Sciatic nerve (tissue), 2 donors: ENCODE measurements at regions not wholly inside any gene's neighbourhood (a gene's known extent, or its start where the extent isn't known, plus 50 kb on each side); places are given as distances from the start of the nearest gene placed in this dataset.
"Not testable (repeated sequence)": the region's sequence is repeated elsewhere in the genome, so short reads cannot be mapped to it uniquely, and the experiment has no call there.

Source experiments
- ATAC-seq: fragments of 200-7000 bp; cut with Tn5 transposase; one replicate; pipeline ENCODE4 v1.9.1; 2020; ENCODE audit warnings: mild to moderate bottlenecking, moderate library complexity
- DNase-seq: peaks from one replicate; pipeline ENCODE4 v3.0.0-alpha.2; 2020; ENCODE audit warnings: low spot score
- intact Hi-C: fragments of 100-400 bp; cut with DNase I; formaldehyde crosslinking; loops from one replicate; pipeline ENCODE4 v1.14.2; 2022
- donor health status: DM: no; HTN: no; CAD: no.
- donor health status: DM: no; HTN: no; CAD: no.

DNA sequence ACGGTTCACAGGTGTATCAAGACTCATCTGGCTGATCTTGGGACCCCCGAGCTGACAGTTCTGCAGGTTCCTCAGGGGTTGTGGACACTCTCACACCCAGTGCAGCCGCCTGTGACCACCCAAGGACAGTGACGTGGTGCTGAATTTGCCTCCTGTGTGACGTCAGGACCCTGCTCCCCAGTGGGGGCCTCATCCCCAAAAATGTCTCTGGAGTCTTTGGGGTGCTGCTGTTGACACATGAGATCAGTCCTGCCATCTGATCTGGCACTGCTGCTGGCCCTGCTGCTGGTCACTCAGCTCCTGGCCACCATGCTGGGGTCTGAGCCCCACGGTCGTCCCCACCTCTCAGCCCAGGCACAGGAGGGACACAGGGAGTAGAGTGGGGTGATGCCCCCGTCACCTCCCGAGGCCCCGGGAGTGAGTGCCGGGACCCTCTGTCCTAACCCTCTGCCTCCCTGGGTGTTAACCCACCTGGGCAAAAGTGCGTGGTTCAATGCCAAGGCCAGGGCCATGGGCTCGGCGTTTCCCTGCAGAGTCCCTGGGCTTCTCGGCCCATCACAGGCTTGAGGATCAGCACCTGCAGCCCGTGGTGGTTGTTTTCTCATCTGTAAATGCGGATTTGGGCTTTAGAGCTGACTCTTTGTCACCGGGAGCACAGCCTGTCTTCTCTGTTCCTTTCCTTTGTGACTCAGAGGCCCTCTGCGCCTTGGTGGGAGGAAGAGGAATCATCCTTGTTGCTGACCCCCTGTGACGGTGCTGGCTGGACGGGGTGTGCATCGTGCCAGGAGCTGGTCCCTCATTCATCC, 366.0 kb upstream of the SFSWAP start:
- not testable (repeated sequence) for ATAC-seq, DNase-seq
- intact Hi-C loops = loop anchor here (5.0 kb wide), 1 partner anchor 277 kb away; no protein-coding TSS in a partner anchor

DNA sequence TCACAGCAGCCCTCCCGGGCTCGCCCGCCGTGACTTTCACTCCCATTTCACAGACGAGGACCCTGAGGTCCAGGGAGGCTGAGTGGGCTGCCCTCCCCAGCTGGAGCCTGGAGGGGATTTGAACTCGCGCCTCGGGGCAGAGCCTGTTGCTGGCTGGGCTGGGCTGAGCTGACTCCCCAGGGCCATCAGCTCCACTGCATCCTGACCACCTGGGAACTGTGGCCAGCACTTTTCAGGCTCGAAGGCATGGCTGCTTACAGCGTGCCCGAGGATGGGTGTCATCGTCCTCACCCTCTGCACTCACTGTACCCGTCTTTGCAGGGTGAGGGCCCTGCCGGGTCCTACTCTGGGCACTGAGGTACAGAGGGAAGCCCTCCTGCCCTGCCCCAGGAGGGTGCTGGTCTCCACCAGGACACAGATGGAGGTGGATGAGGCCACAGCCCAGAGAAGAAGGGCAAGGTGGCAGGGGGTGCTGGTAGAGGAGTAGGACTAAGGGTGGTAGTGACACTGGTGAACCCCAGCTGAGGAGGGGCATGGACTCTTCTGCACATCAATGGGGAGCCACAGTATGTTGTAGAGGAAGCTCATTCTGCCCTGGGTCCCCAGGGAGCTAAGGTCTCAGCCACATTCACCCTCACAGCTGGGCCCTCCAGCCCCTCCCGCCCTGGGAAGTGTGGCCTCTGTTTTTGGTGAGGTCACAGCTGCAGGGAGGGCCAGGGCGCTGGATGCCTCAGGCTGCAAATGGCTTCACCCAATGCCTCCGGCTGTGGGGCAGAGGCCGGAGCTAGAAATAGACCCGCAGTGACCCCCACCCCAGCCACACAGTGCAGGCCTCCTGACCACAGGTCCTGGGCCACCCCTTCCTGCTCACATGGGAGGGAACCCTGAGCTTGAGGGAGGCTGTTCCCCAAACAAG, 365.1 kb upstream of the SFSWAP start:
- DNase-seq (no peak), ATAC-seq (peak; percentile 71)
- intact Hi-C loops = loop anchor here (5.0 kb wide), 1 partner anchor 277 kb away; no protein-coding TSS in a partner anchor

DNA sequence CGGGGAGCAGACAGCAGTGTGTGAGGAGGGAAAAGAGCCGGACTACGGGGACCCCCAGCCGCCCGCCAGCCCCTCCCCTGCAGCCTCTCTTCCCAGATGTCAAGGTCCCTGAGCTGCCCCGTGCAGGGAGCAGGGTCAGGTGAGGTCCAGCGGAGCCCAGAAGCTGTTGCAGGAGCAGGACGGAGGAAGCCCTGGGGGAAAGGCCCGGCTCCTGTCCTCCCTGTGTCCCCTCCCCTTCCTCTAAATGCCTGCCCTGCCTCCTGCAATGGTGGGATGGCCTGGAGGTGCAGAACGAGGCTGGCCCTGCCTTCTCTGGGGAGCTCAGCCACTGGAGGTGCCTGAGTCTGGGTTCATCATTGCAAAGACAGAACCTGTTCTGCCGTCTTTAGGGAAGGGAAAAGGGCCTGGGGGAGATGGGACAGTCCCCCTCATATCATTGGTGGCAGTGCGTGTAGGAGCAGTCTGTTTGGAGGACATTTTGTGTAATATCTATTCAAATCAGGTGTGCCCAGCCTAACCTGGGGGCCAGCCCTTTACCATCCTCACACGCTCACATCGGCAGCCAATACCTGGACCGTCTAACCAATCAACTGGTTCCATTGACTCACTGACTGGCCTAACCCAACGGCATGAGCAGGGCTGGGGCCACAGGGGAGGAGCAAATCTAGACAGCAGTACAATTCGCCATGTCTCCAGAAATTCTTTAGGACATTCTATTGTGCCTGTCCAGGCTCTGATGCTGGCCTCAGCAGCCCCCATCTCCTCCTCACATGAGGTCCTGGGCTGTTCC, 364.1 kb upstream of the SFSWAP start:
- DNase-seq (no peak), ATAC-seq (peak; percentile 10)
- intact Hi-C loops = loop anchor here (5.0 kb wide), 1 partner anchor 276 kb away; no protein-coding TSS in a partner anchor

DNA sequence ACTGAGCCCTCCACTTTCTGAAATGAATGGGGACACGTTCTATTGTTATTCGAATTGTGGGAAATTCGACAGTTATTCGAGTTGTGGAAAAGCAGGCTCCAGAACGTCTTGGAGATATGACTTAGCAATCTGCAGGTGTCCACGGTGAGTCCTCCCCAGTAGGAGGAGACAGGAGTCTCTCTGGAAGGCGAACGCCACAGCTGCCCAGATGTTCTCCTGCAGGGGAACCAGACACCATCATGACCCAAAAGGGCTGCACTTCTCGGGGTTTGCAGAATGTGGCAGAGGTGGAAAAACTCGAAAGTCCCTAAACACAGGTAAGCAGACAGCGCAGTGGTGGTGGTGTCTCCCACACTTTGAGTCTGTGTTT, 363.6 kb upstream of the SFSWAP start:
- intact Hi-C loops = loop anchor here (5.0 kb wide), 1 partner anchor 275 kb away; no protein-coding TSS in a partner anchor
- no peak for DNase-seq
- ATAC-seq = no peak

DNA sequence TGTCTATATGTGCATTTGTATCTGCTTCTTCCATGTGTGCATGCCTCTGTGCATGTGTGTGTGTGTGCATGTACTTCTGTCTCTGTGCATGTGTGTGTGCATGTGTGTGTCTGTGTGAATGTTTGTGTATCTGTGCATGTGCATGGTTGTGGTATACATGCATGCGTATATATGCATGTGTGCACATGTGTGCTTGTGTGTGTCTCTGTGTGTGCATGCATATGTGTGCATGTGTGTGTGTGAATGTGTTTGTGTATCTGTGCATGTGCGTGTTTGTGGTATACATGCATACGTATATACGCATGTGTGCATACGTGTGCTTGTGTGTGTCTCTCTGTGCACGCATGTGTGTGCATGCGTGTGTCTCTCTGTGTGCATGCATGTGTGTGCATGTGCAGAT, 363.2 kb upstream of the SFSWAP start:
- DNase-seq (no peak), ATAC-seq (no peak)
- intact Hi-C loops = loop anchor here (5.0 kb wide), 1 partner anchor 275 kb away; no protein-coding TSS in a partner anchor

DNA sequence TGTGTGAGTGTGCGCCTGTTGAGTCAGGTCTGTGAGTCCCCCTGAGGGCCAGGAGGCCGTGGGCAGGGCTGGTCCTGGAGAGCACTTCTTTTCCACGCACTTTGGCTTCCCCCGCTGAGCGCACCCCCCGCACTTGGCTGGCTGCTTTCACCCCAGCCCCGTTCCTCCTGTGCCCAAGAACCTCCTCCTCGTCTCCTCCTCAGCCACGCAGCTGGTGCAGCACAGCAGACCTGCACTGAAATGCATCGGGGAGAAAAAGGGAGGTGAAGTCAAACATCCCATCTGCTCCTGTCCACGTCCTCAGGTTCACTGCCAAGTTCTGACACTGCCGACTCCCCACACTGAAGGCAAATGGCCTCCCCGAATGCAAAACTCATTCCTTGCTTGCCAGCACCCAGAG, 362.7 kb upstream of the SFSWAP start:
- DNase-seq = no peak
- intact Hi-C loops = loop anchor here (5.0 kb wide), 1 partner anchor 274 kb away; no protein-coding TSS in a partner anchor
- no peak for ATAC-seq

DNA sequence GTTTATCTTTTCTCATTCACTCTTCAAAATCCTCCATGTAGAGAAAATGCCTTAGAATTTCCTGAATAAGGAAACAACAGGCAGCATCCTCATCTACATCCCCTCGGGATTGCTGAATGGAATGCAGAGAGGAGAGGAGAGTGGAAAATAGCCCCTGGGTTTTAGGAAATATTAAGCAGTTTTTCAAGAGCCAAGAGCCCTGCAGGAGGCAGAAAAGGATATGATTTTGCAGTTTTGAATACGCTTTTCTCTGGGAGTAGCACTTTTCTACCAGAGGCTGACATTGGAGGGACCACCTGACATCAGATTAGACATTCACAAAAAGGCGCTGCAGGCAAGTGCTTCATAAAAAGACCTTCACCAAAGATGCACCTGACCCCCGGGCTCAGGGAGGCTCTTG, 362.2 kb upstream of the SFSWAP start:
- intact Hi-C loops = loop anchor here (5.0 kb wide), 1 partner anchor 274 kb away; no protein-coding TSS in a partner anchor
- peak; percentile 31 for ATAC-seq

DNA sequence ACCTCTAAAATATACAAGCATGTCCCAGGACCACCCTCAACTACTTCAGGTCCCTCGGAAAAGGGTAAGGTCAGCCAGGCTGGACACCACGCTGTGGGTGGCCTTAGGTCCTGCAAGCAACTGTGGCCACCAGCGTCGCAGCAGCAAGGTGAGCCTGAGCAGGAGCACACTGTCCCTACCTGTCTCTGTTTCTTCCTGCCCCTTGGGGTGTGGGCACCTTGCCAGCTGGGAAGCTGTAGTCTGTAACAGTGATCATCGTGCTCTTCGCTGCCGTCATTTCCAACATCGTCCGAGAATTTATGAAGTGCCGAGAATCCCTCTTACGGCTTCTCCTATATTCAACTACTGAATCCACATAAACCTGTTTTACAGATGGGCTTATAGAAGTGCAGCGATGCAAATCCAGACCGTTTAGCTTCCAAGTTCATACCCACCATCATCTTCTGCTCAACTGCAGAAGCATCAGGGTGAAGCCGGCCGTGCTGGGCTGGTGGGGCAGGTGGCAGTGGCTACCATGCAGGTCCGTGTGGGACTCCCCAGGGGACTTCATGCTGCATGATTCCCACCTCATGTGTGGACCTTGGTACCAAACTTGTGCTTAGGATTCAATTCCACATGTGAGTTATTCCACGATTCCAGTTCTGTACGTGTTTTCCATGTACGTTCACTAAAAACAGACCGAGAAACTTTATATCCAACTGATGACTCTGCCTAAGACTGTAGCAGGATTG, 361.3 kb upstream of the SFSWAP start:
- DNase-seq = no peak
- no peak for ATAC-seq
- intact Hi-C loops = loop anchor here (5.0 kb wide), 1 partner anchor 273 kb away; no protein-coding TSS in a partner anchor

More for the DNA sequence above, 362.2 kb upstream of the SFSWAP start:
- DNase-seq = no peak

DNA sequence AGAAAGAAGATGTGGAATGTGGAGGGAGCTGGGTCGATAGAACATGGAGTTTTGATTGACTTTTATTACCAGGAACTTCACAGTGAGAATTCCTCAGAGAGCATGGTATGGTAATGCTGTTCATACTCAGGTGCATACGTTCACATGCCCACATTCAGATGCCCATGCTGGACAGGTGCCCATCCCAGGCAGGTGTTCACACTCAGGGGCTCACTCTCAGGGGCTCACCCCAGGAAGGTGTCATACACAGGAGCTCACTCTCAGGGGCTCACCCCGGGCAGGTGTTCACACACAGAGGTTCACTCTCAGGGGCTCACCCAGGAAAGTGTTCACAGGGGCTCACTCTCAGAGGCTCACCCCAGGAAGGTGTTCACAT, 360.0 kb upstream of the SFSWAP start:
- DNase-seq (no peak), ATAC-seq (no peak)
- intact Hi-C loops = no loop called here

DNA sequence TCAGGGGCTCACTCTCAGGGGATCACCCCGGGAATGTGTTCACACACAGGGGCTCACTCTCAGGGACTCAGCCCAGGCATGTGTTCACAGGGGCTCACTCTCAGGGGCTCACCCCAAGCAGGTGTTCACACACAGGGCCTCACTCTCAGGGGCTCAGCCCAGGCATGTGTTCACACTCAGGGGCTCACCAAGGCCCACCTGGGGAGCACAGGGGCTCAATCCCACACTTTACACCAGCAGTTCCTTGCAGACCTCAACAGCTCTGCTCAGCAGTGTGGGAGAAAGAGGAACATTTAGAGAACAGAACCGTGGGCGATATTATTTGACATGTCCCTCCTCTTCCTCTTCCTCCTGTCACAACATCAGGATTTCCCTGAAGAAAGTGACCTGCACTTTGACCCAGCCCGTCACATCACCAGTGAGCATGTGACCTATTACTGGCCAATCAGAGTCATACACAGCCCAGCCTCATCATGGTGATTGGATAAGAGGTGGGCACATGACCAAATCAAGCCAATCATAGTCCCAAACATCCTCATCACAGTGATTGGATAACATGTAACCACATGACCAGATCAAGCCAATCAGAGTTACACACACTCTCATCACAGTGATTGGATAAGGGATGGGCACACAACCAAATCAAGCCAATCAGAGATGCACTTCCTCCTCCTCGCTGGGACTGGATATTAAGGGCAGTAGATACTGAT, 359.4 kb upstream of the SFSWAP start:
- ATAC-seq = no peak
- intact Hi-C loops = no loop called here
- no peak for DNase-seq

DNA sequence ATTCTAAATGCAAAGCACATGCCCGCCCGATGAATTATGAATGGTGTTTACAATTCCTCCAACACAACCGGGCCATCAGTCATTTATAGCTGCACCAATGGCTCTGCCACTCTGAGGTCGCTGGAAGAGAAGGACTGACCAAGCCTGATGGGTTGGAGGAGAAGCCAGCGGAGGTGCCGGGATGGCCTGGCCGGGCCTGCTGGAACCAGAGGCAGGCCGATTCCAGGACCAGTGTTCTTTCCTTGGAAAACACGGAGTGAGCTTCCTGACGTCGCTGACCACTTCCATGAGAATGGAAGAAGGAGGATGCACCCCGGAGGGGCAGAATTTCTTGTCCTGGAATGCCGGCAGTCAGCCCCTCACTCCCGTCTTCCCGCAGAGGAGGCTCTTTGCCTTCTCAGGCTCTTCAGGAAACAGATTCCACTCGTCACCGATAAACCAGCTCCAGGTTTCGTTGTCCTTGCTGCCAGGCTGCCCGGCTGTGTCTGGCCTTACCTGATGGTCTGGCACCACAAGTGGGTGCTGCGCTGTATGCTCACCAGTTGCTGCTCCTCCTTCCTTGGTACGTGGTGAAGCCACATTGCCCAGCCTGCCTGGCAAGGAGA, 358.5 kb upstream of the SFSWAP start:
- DNase-seq = no peak
- ATAC-seq = no peak
- intact Hi-C loops = no loop called here

DNA sequence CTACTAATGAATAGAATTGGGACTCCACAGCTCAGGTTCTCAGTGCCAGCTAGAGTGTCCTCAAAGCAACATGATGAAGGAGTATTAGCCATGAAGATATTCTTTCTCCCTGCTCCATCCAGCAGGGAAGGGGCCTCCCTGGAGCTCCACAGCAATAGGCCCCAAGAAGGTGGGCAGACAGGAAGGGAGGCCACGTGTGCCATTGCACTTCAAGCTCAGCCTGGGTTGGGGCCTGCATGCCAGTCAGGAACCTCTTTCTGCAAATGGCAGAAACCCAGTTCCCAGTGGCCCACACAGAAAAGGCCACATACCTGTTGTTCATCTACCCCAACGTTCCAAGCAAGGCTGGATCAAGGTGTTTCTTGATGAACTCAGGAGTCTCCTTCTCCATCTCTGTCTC, 357.5 kb upstream of the SFSWAP start:
- intact Hi-C loops = no loop called here
- no peak for DNase-seq
- no peak for ATAC-seq

DNA sequence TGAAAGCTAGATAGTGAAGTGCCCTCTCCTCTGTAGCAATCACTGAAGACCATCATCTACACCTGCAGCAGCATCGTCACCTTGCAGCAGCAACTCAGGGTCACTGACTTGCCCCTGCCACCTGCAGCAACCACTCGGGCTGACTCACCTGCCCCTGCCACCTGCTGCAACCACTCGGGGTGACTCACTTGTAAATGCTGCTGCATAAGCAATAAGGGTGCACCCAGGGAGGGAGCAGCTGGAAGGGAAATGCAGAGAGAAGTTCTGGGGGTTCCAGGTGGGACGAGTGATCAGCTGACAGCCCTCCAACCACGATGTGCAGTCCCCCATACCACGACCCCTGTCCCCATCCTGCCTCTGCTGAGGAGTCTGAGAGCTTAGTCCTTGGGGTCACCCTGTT, 357.1 kb upstream of the SFSWAP start:
- intact Hi-C loops = no loop called here
- no peak for ATAC-seq
- DNase-seq = no peak

DNA sequence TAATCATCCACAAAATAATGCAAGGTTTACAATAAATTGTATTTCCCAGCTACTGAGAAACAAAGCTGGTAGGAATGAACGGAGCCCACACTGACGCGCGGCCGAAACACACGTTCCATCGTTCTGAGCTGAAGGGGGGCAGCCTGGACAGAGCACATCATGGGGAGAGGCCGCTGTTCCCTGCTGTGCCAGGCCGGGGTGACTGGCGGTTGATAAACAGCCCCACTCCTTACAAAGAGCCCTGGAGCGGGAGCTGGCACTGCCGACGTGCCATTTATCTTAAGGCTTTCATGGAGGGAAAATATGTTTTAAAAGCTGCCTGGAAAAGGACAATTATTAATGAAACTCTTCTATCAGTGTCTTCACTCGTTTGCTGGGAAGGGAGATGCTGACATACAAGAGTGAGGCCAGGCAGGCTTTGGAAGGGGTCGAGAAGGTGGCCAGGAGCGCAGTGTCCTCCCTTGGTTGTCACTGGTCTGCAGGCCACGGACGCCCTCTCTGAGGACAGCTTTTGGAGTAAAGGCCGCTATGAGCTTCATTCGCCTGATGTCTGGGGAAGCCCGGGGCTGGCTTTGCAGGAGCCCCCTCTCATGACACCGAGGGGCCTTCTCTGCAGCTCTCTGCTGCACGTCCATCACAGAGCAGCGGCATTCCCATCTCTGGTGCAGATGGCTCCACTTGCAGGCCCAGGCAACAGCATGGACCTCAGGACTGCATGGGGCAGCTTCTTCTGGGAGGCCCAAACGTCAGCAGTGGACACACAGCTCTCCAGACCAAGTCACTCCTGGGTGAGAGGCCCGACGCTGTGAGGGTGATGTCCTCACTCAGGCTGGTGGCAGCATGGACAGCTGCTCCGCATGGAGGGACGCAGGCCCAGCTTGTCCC, 355.3 kb upstream of the SFSWAP start:
- ATAC-seq (no peak), DNase-seq (no peak)
- intact Hi-C loops = no loop called here

DNA sequence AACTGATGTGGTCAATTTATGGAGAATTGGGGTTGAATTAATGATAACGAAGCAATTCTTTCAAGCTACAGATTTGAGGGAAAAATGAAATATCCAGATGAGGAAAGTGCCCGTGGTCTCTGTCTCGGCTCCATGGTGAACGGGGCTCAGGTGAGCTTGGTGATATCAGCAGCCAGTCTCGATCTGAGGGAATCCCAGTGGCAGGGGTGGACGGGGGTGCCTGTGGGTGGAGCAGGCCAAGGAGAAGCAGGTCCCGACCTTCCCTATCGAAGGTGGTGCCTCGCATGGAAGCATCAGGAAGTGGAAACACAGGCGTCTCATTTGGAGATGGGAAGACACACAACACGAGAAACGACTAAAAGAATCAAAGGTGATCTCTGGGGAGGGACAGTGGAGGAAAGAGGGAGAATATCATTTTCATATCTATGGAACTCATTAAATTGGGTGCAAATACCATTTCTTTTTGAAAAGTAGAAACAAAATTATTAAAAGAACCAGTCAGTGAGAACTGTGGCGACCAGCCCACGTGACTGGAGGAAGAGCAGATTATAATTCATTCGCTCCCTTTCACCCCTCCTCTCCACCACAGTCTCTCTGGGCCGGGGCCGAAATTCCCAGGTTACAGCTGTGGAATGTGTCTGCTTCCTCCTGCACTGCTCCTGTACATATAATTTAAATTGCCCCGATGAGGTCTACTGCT, 354.3 kb upstream of the SFSWAP start:
- no peak for DNase-seq
- intact Hi-C loops = no loop called here
- no peak for ATAC-seq
